Kidney epithelial cell (primary cell): ENCODE measurements at regions not wholly inside any gene's neighbourhood (a gene's known extent, or its start where the extent isn't known, plus 50 kb on each side); places are given as distances from the start of the nearest gene placed in this dataset.
A peak's percentile ranks its signal among the peaks of the same experiment; 100 is the strongest.

Experiments used
- DNase-seq: peaks from one replicate; pipeline ENCODE4 v3.0.0-alpha.2; 2010; ENCODE audit warnings: low read depth
- H3K27me3 ChIP-seq: 2 replicates; pipeline ENCODE4 v1.6.0; 2011; ENCODE audit warnings: low read length; ENCODE audit not compliant: control insufficient read depth, insufficient read depth
- H3K36me3 ChIP-seq: 2 replicates; pipeline ENCODE4 v1.5.1; 2011; ENCODE audit warnings: low read length; ENCODE audit not compliant: control insufficient read depth, insufficient read depth
- H3K4me3 ChIP-seq: 2 replicates; pipeline ENCODE4 v1.5.1; 2011; ENCODE audit warnings: low read depth, mild to moderate bottlenecking, control low read depth, low read length
- CTCF ChIP-seq: IDR thresholded peaks from 2 replicates; pipeline ENCODE4 v1.5.1; 2011; ENCODE audit warnings: mild to moderate bottlenecking, moderate library complexity, low read length, control low read depth, inconsistent platforms; ENCODE audit not compliant: insufficient read depth, poor library complexity, severe bottlenecking

GRCh38 chr12:68491204-68491960 is 119.3 kb upstream of the RAP1B start:
- Histone ChIP-seq H3K4me3 (no peak overlapping the region), H3K36me3 (no peaks in the 10 kb centered on the region), H3K27me3 (peaks cover 3% of the 10 kb centered on the region)
- no peak for DNase-seq
- no peak for TF ChIP-seq CTCF

DNA sequence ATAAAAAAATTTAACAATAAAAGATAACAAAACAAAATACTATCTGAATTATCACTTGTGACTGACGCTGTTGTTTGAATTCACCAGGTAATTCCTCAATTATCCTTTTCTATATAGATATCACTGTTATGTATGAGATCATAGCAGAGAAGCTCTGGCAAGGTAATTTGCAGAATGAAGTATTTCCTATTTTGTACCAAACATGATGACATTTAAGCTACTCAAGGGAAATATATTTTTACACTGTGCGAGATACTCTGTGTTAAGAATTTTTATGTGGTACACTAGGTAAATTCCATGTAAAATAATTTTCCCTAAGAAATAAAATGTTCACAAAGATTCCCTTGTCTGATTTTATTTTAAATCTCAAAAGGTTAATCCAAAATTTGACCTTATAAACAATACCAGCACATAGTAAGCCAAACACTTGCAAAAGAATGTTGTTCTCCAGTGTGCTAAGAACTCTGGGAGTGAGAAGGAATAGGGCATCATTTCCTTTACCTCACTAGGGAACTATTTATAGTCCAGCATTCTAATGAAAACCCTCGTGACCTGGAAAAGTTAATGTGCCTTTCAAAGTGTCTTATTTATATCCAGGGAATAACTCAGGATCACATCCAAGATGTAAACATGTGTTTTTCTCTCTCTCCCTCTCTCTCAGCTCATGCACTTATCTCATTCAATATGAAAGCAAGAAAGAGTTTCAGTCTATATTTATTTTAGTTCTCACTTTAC is 115.2 kb upstream of the RAP1B start:
- H3K4me3 ChIP-seq, result no peak overlapping the region
- DNase-seq, result no peak
- no peaks in the 10 kb centered on the region for H3K27me3 ChIP-seq
- TF ChIP-seq CTCF, result no peak
- no peaks in the 10 kb centered on the region for H3K36me3 ChIP-seq

GRCh38 chr12:68497107-68497506 is 113.6 kb upstream of the RAP1B start:
- H3K36me3 ChIP-seq, result no peaks in the 10 kb centered on the region
- H3K4me3 ChIP-seq, result no peak overlapping the region
- DNase-seq, result no peak
- no peaks in the 10 kb centered on the region for H3K27me3 ChIP-seq
- no peak for TF ChIP-seq CTCF

DNA sequence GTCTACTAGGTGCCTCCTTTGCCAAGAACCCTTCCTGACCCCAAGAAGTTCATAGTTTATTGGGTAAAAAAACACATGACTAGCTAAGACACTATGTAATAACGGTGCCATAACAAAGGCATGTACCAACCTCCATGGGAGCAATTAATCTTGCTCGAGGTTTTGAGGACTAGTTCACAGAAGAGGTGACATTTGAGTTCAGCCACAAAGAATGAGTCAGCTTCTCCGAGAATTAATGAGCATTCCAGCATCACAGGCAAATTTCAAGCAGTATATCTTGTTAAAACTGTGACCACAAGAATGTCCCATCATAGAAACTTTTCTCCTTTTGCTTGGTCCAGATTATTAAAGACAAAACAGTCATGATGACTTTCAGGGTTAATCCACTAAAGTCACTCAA is 113.0 kb upstream of the RAP1B start:
- peak; percentile 92 for DNase-seq
- TF ChIP-seq CTCF, result no peak
- H3K27me3 ChIP-seq, result no peaks in the 10 kb centered on the region
- H3K4me3 ChIP-seq, result no peak overlapping the region
- H3K36me3 ChIP-seq, result no peaks in the 10 kb centered on the region

DNA sequence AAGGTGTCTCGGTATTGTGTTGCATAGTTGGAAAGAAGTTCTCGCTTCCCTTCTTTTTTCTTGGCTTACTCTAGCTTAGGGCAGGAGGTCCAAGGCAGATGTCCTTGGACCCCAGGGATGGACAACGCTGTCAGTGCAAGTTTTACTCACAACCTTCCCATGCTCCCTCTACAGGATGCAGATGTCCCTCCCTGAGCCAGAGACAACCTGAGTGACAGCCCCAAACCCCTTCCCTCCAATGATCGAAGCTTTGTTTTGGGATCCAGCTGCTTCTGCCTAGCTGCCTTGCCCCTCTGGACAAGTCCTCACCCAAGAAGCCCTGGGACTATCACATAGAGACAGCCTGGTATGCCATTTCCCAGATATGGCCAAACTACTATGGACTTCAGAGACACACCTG is 112.0 kb upstream of the RAP1B start:
- H3K27me3 ChIP-seq, result no peaks in the 10 kb centered on the region
- no peaks in the 10 kb centered on the region for H3K36me3 ChIP-seq
- H3K4me3 ChIP-seq, result no peak overlapping the region
- DNase-seq, result no peak
- TF ChIP-seq CTCF, result peak; percentile 4

DNA sequence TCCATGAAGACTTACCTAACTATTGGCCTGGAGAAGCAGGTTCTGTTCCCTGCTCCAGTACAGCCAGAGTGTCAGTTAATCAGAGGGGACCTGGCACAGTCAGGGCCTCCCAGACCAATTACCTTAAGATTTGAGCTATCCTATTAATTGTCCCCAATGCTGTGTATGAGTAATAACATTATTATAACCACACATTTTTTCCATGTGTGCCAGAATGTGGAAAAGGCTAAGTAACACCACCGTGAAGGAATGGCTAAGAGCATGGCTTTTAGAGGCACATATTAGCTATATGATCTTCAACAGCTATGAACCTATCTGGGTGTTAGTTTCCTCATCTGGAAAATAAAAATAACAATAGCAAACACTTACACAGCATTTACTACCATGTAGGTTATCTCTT is 111.1 kb upstream of the RAP1B start:
- no peak for TF ChIP-seq CTCF
- Histone ChIP-seq H3K27me3 (no peaks in the 10 kb centered on the region), H3K36me3 (no peaks in the 10 kb centered on the region), H3K4me3 (no peak overlapping the region)
- DNase-seq, result no peak
